HG02938 (cell line): ENCODE measurements at regions not wholly inside any gene's neighbourhood (a gene's known extent, or its start where the extent isn't known, plus 50 kb on each side); places are given as distances from the start of the nearest gene placed in this dataset.
A peak's percentile ranks its signal among the peaks of the same experiment; 100 is the strongest.

Experiments used
- ATAC-seq: cut with Tn5 transposase; IDR thresholded peaks from one replicate; pipeline ENCODE4 v1.9.1; 2021; ENCODE audit warnings: mild to moderate bottlenecking, moderate library complexity; ENCODE audit not compliant: unreplicated experiment

DNA sequence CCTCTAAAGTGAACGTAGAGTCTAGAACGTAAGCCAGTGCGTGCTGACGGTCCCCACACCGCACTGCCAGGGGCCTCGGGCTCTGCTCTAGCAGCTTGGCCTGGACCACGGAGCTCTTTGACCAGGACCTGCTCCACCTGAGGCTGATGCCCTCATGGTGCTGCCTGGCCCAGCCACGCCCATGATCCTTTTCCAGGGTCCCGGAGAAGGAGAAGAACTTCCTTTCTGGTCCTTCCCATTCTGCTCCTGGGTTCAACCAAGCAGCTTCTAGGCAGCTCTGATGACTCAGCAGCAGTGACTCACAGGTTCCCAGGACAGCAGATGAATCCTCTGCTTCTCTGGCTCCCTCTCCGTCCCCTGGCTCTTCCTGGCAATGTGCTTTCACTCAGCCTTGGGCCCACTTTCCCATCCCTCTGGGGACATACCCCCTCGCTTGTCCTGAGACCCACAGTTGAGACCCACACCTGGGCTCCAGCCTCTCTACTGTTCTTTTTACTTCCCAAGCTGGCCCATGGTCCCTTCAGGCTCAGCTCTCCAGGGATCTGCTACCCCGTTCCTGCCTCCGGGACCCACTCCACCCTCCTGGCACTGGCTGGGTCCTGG is 246.3 kb upstream of the RAB4A start:
- ATAC-seq: no peak

DNA sequence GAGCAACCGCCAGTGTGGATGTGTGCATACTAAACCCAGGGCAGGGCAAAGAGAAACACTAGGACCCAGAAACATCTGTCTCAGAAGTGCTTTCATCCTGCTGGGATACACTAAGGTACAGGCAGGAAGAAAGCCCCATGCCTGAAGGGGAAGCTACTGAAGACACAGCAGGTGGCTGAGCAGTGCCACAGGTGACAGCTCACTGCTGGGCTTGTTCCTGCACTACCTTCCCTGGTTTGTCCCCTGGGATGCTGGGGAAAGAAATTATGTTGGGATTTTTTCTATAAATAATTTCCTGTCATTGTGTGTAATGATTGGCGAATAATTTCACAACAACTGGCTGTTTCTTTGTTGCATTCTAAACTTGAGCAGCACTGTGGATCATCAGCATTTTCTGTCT is 245.3 kb upstream of the RAB4A start:
- no peak for ATAC-seq

DNA sequence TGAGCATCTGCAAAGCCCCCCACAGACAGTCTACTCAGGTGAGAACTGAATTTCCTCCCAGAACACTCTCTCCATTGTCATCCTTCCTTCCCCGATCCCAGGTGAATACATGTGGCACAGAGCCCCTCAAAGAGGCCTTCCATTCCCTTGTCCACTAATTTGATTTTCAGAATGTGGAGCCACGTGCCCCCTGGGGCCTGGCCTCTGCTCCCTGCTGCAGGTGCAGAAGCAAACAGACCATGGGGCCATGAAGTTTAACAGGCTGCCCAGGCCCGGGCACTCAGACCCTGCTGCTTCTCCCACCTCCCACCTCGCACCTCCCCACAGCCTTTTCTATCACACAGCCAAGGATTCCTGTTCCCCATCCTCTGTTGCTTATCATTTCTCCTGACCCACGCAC is 243.8 kb upstream of the RAB4A start:
- ATAC-seq: no peak

DNA sequence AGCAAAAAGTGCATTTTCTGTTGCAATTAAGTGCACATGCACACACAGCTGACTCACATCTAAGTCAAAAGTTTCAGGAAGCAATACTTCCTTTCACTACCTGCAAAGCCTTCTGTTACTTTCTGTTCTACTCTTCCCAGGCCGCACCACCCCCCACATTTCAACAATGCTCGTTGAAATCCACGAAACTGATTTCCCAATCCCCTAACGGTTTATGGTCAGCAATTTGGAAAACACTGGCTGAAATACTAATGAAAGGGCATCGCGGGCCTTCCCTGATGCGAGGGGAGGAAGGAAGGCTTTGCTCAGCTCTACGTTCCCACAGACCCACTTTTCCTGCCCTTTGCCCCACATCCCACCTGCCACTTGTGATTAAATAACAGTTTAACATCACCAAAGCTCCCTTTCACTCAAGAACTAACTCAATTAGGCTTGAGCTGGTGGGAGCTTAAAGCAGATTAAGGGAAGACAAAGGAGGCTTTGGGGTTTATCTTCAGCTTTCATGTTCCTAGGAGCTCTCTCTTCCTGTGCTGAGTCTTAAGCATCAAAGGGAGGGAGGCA is 243.2 kb upstream of the RAB4A start:
- no peak for ATAC-seq

DNA sequence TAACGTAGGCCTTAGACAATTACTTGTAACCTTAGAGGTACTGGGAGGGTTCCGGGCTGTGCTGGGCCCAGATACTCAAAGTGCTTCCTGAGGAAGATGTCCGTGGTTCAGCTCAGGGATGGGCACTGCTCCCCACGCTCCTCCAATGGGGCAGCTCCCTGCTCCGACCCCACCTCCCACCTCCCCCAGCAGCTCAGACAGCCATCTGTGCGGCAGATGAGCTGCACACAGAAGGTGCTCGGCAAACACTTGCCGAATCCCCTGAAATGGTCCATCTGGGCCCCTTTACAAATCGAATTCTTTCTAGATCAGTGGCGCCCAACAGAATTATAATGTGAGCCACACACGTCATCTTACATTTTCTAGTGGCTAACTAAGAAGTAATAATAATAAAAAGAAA is 242.4 kb upstream of the RAB4A start:
- no peak for ATAC-seq

DNA sequence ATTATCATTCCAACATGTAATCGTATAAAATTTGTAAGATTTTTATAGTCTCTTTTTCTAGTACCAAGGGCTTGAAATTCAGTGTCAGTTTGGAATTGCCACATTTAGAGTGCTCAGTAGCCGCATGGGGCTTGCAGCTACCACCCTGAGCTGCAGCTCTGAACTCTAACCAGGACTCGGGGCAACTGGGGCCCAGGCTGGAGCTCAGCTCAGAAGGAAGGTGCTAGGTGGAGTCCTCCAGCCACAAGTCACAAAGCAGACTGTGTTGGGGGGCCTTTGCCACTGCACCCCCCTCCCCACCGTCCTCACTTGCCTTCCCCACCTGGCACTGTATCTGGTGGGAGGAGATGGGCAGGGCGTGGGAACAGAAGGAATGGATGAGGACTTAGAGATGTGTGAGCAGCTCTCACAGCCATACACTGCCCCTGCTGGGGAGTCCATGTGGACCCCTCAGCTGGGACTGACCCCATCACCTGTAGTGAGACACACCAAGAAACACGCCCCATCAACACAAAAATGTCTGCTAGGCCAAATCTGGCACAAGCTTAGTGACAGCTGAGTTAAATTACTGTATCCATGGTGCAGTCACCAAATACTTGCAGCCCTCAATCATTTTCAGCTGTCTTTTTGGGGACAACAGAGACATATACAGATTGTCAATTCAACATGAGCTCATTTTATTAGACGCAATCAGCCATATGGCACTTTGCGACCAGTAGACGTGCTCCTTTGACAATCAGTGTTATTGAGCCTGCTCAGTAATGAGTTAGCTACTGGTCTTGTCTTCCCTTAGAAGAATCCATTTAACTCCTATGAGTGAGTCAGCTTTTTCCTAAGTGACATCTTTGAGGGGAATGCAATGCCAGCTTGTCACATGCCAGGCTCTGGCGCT is 241.7 kb upstream of the RAB4A start:
- ATAC-seq: no peak

DNA sequence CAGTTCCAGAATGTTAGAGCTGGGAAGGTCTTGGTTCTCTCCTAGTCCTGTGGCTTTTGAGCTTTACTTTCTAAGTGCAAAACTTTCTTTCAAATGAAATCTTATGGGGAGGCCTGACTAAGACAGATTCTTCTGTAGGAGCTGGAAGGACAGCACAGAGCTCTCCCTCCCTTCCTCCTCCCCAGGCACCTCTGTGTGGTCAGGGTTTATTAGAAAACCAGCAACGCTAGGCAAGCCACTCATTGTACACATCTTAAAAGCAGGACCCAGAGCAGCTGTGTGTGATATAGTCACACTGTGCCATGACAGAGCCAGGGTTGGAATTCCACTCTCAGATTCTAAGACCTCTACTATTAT is 241.1 kb upstream of the RAB4A start:
- ATAC-seq: no peak

DNA sequence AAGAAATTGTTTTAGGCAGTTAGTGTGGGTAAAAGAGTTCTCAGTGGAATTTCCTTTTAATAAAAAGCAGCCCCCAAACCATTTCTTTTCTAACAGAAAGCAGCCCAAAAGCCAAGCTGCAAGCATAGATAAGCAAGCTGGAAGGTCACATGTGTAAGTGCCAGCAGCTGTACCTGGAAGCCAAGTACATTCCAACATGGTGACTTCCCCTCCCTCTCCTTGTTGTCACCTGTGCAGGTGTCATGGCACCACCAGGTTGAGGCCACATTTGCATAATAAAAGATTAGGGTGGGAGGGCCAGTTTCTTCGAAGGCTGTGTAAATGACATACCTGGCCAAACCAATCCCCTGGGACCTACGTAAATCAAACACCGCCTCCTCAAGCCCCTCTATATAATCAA is 240.3 kb upstream of the RAB4A start:
- ATAC-seq: no peak

DNA sequence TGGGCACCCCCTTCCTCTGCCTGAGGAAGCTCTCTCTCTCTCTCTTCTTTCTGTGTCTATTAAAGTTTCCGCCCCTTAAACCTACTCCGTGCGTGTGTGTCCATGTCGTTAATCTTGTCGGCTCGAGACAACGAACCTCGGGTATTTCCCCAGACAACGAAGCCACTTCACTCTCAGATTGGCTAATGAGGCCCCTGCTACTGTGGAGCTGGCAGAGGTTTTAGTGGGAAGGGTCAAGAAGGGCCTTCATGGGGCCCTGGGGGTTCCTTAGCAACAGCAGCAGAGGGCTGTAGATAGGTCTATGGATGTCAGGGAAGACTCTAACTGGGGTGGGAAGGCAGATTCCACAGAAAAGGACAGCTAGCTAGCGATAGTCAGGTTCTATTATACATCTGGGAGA is 239.8 kb upstream of the RAB4A start:
- no peak for ATAC-seq

DNA sequence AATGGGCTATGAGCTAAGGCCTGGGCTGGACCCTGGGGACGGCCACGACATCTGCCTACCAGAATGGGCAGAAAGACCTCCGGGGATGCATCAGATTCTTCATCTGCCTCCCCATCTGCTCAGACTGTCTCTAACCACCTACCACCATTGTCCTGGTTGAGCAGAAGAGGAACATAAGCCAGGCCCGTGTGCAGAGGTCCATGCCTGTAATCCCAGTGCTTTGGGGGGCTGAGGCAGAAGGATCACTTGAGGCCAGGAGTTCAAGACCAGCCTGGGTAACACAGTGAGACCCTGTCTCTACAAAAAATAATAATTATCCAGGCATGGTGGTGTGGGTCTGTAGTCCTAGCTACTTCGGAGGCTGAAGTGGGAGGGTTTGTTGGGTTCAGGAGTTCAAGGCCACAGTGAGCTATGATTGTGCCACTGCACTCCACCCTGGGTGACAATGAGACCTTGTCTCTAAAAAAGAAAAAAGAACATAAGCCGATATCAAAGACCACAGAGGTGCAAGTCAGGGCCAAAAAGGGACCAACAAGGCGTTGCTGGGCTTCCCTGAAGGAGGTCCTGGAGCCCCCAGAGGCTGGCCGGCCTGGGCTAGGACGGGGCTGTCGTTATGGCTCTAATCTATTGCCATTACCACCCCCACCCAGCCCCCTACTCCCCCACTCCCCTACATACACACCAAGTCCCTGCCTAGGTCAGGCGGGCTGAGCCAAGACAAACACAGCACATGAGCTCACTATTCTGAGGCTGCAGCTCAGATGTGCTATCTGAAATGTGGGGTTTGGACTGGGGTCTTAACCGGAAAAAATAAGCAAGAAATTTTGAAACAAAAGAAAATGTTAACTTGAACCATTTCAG is 239.2 kb upstream of the RAB4A start:
- no peak for ATAC-seq

DNA sequence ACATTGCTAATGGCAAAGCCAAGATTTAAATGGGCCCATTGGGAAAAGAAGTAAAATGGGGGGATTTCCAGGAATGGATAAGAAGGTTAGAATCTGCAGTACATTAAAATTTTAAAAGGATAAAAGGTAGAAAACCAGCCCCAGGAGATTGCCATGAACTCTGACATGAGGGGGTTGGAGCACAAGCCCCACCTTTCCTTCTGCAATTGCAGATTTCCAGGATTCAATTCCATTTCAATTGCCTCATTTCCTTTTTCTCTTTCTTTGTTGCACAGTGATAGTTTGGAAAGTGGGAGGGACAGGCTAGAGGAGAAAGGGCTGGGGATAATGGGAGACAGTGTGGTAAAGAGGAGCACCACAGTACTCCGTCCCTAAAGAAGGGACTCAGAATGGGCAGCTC is 238.5 kb upstream of the RAB4A start:
- no peak for ATAC-seq

DNA sequence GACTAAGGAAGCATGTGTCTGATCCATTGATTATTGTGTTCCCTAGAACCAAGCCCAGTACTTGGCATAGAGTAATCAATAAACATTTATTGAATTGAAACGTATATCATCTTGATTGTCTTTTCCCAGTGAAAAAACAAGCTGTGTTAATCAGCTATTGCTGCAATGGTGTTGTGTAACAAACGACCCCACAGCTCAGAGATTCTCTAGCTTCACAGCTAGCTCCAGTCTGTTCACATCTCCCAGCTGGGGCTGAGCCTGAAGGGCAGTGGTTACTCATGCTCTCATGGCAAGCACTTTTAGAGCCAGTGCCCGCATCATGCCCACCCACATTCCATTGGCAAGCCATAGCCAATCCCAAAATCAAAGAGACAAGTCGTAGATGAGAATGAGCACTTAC is 237.4 kb upstream of the RAB4A start:
- ATAC-seq: no peak

DNA sequence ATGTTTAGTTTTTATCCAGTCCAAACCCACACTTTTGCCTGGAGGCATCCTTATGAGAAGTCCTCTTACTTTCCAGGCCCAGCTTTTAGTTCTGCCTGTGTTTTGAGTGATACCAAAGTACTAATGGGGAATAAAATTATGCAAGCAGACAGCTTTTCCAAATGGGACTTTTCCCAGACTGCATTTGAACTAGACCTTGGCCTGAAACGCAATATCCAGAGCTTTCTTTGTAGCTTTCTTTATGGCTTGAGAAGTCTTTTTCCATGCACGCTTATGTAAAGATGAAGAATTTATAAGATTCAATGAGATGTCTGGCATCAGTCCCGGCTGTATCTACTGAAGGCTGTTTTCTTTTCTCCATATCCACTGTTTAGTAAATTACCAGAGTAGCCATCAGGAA is 236.6 kb upstream of the RAB4A start:
- no peak for ATAC-seq

DNA sequence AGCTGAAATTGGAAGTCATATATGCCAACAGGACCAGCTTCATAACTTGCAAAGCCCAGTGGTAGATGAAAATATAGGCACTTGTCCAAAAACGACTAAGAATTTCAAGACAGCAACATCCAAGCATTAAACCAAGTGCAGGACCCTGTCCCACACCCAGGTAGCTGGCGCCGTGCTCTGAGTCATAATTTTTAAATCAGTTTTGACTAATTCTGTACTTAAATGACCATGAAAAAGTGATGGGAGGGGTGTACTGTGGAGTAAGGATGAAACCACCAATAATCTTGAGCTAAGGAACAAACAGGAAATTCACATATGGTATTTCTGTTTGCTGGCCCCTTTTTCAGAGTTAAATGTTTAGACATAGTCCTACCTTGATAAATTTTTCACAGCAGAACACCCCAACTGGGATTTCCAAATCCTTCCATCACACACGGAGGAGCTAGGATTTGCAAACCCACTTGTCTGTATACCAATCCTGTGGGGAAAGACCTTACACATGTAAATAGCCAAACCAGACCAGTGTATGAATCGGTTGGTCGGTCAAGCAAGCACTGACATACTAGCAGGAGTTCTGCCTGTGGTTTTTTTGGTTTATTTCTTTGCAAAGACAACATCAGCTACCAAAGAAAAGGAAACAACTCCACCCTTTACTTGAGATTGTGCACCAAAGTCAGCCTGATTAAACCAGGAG is 235.7 kb upstream of the RAB4A start:
- ATAC-seq: peak; percentile 93

DNA sequence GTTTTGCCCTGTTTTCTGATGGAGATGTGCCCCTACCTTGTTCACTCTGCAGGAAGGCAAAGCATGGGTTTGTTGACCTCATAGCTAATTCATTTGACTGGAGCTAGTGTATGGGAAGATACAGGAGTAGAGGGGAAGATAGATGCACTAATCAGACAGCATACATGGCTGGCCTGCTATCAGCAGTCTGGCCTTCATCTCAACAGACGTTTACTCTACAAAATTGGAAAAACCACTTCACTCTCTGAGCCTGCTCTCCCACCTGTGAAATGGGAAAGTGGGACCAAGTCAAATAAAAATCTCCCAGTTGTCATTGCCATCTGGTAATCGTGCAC is 235.2 kb upstream of the RAB4A start:
- ATAC-seq: peak; percentile 27

DNA sequence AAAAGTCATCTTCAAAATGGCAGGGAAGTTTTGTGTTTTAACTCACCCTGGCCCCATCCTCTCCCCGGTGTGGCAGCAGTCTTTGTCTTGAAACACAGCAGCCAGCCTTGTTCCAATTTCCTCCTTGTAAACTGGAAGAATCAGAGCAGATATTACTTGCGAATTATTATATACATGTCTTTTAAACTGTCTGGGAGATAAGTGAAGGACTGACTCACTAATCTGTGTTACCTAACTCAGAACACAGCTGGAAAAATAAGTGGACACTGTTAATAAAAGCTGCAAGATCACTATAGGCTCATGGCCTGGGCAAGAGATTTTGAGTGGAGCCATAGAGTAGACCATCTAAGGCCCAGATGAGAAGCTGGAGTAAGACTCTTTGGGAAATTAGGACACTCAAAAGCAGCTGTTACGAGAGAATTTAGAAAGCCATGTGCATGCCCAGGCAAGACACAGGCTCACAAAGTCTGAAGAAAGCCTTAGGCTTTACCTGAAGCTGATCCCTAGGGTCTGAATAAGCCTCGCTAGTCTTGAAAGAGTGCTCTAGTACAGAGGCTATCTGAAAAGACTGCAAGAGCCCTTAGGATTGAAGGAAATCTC is 233.0 kb upstream of the RAB4A start:
- ATAC-seq: no peak

DNA sequence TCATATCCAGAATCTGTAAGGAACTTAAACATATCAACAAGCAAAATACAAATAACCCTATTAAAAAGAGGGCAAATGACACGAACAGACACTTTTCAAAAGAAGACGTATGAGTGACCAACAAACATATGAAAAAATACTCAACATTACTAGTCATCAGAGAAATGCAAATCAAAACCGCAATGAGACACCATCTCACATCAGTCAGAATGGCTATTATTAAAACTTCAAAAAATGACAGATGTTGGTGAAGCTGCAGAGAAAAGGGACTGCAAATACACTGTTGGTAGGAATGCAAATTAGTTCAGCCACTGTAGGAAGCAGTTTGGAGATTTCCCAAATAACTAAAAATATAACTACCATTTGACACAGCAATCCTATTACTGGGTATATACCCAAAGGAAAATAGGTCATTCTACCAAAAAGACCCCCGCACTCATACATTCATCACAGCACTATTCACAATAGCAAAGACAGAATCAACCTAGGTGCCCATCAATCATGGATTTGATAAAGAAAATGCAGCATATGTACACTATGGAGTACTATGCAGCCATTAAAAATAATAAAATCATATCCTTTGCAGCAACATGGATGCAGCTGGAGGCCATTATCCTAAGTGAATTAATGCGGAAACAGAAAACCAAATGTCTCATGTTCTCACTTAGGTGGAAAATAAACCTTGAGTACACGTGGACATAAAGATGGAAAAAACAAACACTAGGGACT is 230.1 kb upstream of the RAB4A start:
- no peak for ATAC-seq

DNA sequence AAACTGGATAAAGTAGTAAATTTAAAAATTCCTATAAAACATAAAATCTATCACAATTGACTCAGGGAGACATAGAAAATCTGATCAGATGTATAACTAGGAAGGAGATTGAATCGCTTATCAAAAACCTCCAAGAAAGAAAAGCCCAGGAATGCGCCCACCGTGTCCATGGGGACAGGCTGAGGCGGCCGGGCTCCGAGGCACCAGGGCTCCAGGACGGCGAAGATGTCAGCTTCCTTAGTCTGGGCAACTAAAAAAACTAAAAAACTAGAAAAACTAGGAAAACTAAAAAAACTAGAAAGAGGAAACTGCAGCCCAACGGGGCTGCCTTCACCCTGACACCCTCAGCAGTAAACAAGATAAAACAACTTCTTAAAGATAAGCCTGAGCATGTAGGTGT is 229.0 kb upstream of the RAB4A start:
- no peak for ATAC-seq

DNA sequence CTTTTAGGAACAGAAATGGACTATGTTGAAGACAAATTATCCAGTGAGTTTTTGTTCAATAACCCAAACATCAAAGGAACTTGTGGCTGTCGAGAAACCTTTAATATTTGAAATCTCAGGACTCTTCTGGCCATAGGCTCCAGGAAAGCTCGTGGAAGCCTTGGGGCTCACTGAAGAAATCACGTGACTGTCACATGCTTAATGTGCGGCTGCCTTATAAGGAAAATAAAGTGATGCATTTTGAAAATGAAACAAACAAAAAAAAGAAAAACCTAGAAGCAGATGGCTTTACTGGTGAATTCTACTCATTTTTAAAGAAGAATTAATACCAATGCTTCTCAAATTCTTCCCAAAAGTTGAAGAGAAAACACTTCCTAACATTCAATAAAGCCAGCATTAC is 228.4 kb upstream of the RAB4A start:
- no peak for ATAC-seq

DNA sequence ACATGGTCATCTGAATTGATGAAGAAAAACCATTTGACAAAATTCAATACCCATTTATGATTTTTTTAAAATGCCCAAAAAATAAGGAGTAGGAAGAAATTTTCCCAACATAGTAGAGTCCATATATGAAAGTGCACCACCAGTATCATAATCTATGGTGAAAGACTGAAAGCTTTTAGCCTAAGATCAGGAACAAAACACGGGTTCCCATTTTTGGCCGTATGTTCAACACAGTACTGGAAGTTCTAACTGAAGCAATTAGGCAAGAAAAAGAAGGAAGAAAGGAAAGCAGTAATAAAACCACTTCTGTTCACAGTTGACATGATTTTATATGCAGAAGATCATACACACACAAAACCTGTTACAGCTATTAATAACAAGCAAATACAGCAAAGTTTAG is 227.8 kb upstream of the RAB4A start:
- ATAC-seq: no peak
